AG04450 (cell line): ENCODE measurements at regions not wholly inside any gene's neighbourhood (a gene's known extent, or its start where the extent isn't known, plus 50 kb on each side); places are given as distances from the start of the nearest gene placed in this dataset.

Source experiments
- CTCF ChIA-PET: fragments of 300-600, 350-600 bp; formaldehyde crosslinking; extraction: SDS; loops from one replicate; lab custom pipeline; 2022; ENCODE audit warnings: antibody characterized with exemption, inconsistent platforms; lab: Charles Lee
- POLR2A ChIA-PET: fragments of 350-600 bp; formaldehyde crosslinking; extraction: SDS; loops from one replicate; lab custom pipeline; 2021; ENCODE audit warnings: antibody characterized with exemption, inconsistent platforms; lab: Yijun Ruan, JAX
- DNase-seq: peaks from one replicate; pipeline ENCODE4 v3.0.0-alpha.2; 2011; ENCODE audit warnings: low read depth, low spot score
- H3K27ac ChIP-seq: one replicate; pipeline ENCODE4 v1.5.1; 2012; ENCODE audit warnings: low read depth, low read length, control low read depth
- H3K27me3 ChIP-seq: one replicate; pipeline ENCODE4 v1.6.0; 2012; ENCODE audit warnings: low read length; ENCODE audit not compliant: control insufficient read depth, insufficient read depth
- H3K4me3 ChIP-seq: 2 replicates; pipeline ENCODE4 v1.5.1; 2011; ENCODE audit warnings: mild to moderate bottlenecking, low read depth, low read length, control low read depth
- H3K9me3 ChIP-seq: 2 replicates; pipeline ENCODE4 v1.5.1; 2012; ENCODE audit warnings: low read length; ENCODE audit not compliant: control insufficient read depth, insufficient read depth
- CTCF ChIP-seq: IDR thresholded peaks from 2 replicates; pipeline ENCODE4 v1.5.1; 2011; ENCODE audit warnings: low read depth, low read length, control low read depth, inconsistent platforms

- no peak for DNase-seq
- Histone ChIP-seq H3K9me3 (no peaks in the 10 kb centered on the region; the same call in 1 of the 2 replicates), H3K27ac (no peak overlapping the region), H3K4me3 (no peak overlapping the region), H3K27me3 (no peaks in the 10 kb centered on the region)
- POLR2A ChIA-PET = no interaction called here
- CTCF ChIA-PET = no interaction called here
- TF ChIP-seq CTCF = no peak
Observed at GRCh38 chr19:30886222-30886621, 463.0 kb downstream of the TSHZ3 start.

DNA sequence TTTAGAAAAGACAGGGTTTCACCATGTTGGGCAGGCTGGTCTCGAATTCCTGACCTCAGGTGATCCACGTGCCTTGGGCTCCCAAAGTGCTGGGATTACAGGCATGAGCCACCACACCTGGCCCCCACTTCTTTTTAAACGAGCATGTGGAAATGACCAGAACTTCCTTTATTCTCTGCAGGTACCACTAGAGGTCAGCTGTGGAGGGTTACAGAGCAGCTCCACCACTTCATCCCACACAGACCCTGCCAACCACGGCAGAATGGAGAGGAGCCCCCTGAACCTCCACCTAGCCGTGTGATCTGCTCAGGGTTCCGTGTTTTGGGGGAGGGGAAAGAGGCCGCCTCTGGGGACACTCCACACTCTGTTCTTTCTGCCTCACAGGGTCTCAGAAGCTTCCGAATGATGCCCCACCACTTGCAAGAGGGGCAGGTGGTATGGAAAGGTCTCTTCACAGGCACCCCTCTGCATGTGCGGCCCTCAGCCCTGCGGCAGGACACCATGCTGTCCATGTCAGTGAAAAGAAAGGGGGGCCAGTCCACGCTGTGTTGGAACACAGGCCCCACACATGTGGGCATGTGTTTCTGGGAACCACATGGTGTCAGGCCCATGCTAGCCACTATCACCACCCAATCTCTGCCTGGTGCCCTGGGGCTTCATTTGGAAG lies 465.0 kb downstream of the TSHZ3 start:
- no peak overlapping the region for H3K27ac ChIP-seq
- H3K27me3 ChIP-seq = no peaks in the 10 kb centered on the region
- no peaks in the 10 kb centered on the region; the same call in 1 of the 2 replicates for H3K9me3 ChIP-seq
- no peak for DNase-seq
- POLR2A ChIA-PET = no interaction called here
- TF ChIP-seq CTCF = no peak
- CTCF ChIA-PET = no interaction called here
- no peak overlapping the region for H3K4me3 ChIP-seq

DNA sequence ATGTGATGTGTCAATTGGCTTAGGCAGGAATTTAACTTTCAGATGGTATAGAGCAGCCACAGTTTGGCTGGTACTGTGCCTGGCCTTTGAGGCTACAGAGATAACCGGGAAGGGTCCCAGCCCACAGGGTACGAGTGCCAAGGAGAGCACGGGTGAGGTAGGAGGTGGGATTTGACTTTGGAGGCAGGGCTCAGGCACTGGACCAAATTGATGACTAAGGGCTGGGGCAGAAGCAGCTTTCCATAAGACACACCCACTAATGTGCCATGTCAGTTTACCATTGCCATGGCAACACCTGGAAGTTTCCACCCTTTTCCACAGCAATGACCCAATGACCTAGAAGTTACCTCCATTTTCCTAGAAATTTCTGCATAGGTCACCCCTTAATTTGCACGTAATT lies 466.2 kb downstream of the TSHZ3 start:
- ChIA-PET CTCF (no interaction called here), POLR2A (no interaction called here)
- no peak for TF ChIP-seq CTCF
- Histone ChIP-seq H3K27ac (no peak overlapping the region), H3K9me3 (no peaks in the 10 kb centered on the region; the same call in 1 of the 2 replicates), H3K27me3 (no peaks in the 10 kb centered on the region), H3K4me3 (no peak overlapping the region)
- DNase-seq = no peak

GRCh38 chr19:30882411-30883005 lies 466.7 kb downstream of the TSHZ3 start:
- H3K27ac ChIP-seq = no peak overlapping the region
- ChIA-PET CTCF (no interaction called here), POLR2A (no interaction called here)
- TF ChIP-seq CTCF = no peak
- DNase-seq = no peak
- no peaks in the 10 kb centered on the region for H3K27me3 ChIP-seq
- no peaks in the 10 kb centered on the region; the same call in 1 of the 2 replicates for H3K9me3 ChIP-seq
- H3K4me3 ChIP-seq = no peak overlapping the region

GRCh38 chr19:30881930-30882329 lies 467.3 kb downstream of the TSHZ3 start:
- Histone ChIP-seq H3K27me3 (no peaks in the 10 kb centered on the region), H3K27ac (no peak overlapping the region), H3K9me3 (no peaks in the 10 kb centered on the region), H3K4me3 (no peak overlapping the region)
- ChIA-PET CTCF (no interaction called here), POLR2A (no interaction called here)
- TF ChIP-seq CTCF = no peak
- no peak for DNase-seq
